ENCODE measurements at regions not wholly inside any gene's neighbourhood (a gene's known extent, or its start where the extent isn't known, plus 50 kb on each side); places are given as distances from the start of the nearest gene placed in this dataset.
"Not testable (repeated sequence)": the region's sequence is repeated elsewhere in the genome, so short reads cannot be mapped to it uniquely, and the experiment has no call there.

GRCh38 chr21:35982717-35983116, 77.6 kb downstream of the SETD4 start:
- DNase-seq (ENCODE audit: low read depth, low spot score): no peak
- in situ Hi-C loops (cut with HindIII; ENCODE audit: low pct_unique_long_range_greater_than_20kb, low sequenced_read_pairs): no loop called here

DNA sequence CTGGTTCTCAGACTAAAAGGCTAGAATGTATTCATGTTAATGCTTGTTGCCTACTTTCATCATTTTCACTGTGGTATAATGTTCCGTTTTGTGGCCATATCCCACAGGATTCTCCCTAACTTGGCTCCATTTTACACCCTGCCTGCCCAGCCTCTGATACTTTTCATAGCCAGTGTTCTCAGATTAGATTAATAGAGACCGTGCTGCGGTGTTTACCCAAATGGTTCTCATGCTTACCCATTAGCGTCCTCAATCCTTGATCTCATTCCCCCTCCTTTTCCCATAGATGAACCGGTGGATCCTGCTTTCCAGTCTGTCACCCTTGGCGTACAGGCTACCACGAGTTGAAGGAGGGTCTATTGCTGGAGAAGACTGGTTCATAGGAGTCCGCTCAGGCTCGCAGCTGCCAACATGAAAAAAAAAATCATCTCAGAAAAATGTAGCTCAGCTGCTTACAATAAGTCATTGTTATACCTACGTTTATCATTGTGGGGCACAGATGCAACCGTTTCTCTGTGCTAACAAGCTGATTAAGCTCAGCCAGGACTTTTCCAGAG, 78.7 kb downstream of the SETD4 start:
- in situ Hi-C loops (cut with HindIII; ENCODE audit: low pct_unique_long_range_greater_than_20kb, low sequenced_read_pairs): no loop called here
- no peak for DNase-seq (ENCODE audit: low read depth, low spot score)

GRCh38 chr21:35980821-35981220, 79.5 kb downstream of the SETD4 start:
- in situ Hi-C loops (cut with HindIII; ENCODE audit: low pct_unique_long_range_greater_than_20kb, low sequenced_read_pairs): no loop called here

GRCh38 chr21:35977860-35978259, 82.5 kb downstream of the SETD4 start:
- in situ Hi-C loops (cut with HindIII; ENCODE audit: low pct_unique_long_range_greater_than_20kb, low sequenced_read_pairs): not testable (repeated sequence)

More at GRCh38 chr21:35980821-35981220, 79.5 kb downstream of the SETD4 start:
- DNase-seq (ENCODE audit: low read depth, low spot score): peak; percentile 39

DNA sequence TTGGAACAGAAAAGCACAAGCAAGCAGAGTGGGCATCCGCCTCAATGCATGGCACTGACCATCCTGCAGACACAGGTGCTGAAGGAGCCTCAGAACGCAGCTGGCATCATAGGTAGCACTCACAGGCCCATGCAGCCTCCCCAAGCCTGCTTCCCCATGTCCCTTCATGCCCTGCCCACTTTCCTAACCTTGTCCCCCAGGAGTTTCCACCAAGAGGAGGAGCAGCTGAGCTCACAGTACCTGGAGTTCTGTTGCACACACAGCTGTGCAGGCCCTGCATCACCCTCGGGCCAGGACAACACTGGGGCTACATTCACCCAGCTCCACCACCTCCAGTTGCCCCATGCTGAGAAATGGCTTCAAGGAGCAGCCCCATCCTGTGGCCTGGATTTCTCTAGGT, 83.4 kb downstream of the SETD4 start:
- in situ Hi-C loops (cut with HindIII; ENCODE audit: low pct_unique_long_range_greater_than_20kb, low sequenced_read_pairs): no loop called here
- DNase-seq (ENCODE audit: low read depth, low spot score): no peak

More at GRCh38 chr21:35977860-35978259, 82.5 kb downstream of the SETD4 start:
- DNase-seq (ENCODE audit: low read depth, low spot score): not testable (repeated sequence)

GRCh38 chr21:35976481-35976880, 83.8 kb downstream of the SETD4 start:
- in situ Hi-C loops (cut with HindIII; ENCODE audit: low pct_unique_long_range_greater_than_20kb, low sequenced_read_pairs): no loop called here
- no peak for DNase-seq (ENCODE audit: low read depth, low spot score)

DNA sequence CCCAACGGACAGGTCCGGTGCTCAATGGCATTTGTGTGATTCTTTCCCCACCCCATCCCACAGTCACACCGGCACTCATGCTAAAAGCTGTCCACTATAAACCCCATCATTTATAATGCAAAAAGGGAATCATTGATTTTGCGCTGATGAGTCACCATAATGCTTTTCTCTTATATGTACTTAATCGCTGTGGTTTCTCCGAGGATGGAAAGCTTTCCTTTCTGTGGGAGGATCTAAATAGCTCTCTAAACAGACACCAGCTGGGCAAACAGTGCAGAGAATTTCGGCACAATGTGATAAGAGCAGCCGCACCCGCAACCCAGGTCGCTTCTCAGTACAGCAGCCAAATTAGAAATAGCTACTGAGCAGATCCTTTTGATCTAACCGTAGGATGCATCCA, 85.6 kb downstream of the SETD4 start:
- DNase-seq (ENCODE audit: low read depth, low spot score): no peak
- in situ Hi-C loops (cut with HindIII; ENCODE audit: low pct_unique_long_range_greater_than_20kb, low sequenced_read_pairs): no loop called here

GRCh38 chr21:35971824-35972223, 88.5 kb downstream of the SETD4 start:
- in situ Hi-C loops (cut with HindIII; ENCODE audit: low pct_unique_long_range_greater_than_20kb, low sequenced_read_pairs): no loop called here
- no peak for DNase-seq (ENCODE audit: low read depth, low spot score)

GRCh38 chr21:35969281-35969680, 91.0 kb downstream of the SETD4 start:
- no peak for DNase-seq (ENCODE audit: low read depth, low spot score)
- in situ Hi-C loops (cut with HindIII; ENCODE audit: low pct_unique_long_range_greater_than_20kb, low sequenced_read_pairs): no loop called here

- DNase-seq (ENCODE audit: low read depth, low spot score): no peak
- in situ Hi-C loops (cut with HindIII; ENCODE audit: low pct_unique_long_range_greater_than_20kb, low sequenced_read_pairs): no loop called here
Observed at GRCh38 chr21:35968564-35968963, 91.8 kb downstream of the SETD4 start.

DNA sequence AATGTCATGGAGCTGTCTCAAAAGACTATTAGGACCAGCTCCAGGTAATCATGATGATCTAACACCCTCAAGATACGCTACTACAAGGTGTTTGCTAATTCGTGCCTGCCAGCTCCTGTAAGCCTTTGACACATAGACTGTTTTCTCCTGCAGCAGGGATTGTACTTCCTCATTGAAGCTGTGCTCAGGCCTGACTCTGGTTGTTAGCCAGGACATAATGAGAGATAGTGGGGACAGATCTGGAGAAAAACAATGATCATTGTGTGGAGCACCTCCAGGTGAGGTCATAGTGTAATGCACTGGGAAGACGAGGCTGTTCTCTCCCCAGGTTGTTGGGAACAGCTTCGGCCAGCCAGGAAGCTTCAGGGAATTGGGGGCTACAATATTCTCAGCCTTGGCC, 94.6 kb downstream of the SETD4 start:
- no peak for DNase-seq (ENCODE audit: low read depth, low spot score)
- in situ Hi-C loops (cut with HindIII; ENCODE audit: low pct_unique_long_range_greater_than_20kb, low sequenced_read_pairs): no loop called here

- in situ Hi-C loops (cut with HindIII; ENCODE audit: low pct_unique_long_range_greater_than_20kb, low sequenced_read_pairs): no loop called here
- no peak for DNase-seq (ENCODE audit: low read depth, low spot score)
Observed at GRCh38 chr21:35963920-35964451, 96.3 kb downstream of the SETD4 start.

DNA sequence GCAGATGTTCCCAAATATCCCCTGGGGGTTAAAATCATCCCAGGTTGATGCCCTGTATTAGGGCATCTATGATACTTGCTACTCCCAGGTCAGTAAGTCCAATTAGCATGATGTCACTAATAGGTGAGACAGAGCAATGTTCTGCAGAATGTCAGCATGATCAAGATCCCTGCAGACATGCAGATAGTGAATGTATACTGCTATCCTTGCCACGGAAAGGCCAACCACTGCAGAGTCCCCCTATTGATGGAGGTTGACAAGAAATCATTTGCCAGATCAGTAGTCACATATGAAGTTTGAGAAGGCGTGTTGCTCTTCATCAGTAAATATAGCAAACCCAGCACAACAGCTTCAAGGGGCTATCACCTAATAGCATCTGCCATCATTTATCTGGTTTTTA, 97.4 kb downstream of the SETD4 start:
- no peak for DNase-seq (ENCODE audit: low read depth, low spot score)
- in situ Hi-C loops (cut with HindIII; ENCODE audit: low pct_unique_long_range_greater_than_20kb, low sequenced_read_pairs): no loop called here

GRCh38 chr21:35954066-35954465, 106.3 kb downstream of the SETD4 start:
- DNase-seq (ENCODE audit: low read depth, low spot score): no peak
- in situ Hi-C loops (cut with HindIII; ENCODE audit: low pct_unique_long_range_greater_than_20kb, low sequenced_read_pairs): no loop called here

GRCh38 chr21:35953597-35953996, 106.7 kb downstream of the SETD4 start:
- in situ Hi-C loops (cut with HindIII; ENCODE audit: low pct_unique_long_range_greater_than_20kb, low sequenced_read_pairs): no loop called here
- DNase-seq (ENCODE audit: low read depth, low spot score): no peak

GRCh38 chr21:35952651-35953340, 107.5 kb downstream of the SETD4 start:
- in situ Hi-C loops (cut with HindIII; ENCODE audit: low pct_unique_long_range_greater_than_20kb, low sequenced_read_pairs): no loop called here
- no peak for DNase-seq (ENCODE audit: low read depth, low spot score)

DNA sequence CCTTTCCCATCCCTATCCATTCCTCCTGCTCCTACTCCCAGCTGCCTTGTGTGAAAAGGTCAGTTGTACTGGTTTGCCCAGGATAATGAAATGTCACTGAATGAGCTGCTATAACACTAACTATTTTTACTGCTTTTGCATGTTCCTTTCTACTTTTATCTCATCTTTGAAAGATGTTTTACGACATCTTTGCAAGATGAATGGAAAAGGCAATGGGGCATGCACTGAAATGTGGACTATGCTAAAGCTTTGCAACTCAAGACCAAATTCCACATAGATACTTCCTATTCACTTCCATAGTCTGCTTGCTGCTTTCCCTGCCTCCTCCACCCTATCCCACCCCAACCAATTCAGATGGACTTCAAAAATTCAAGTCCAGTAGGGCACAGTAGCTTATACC, 111.3 kb downstream of the SETD4 start:
- in situ Hi-C loops (cut with HindIII; ENCODE audit: low pct_unique_long_range_greater_than_20kb, low sequenced_read_pairs): no loop called here
- DNase-seq (ENCODE audit: low read depth, low spot score): no peak

GRCh38 chr21:35945089-35945671, 115.1 kb downstream of the SETD4 start:
- in situ Hi-C loops (cut with HindIII; ENCODE audit: low pct_unique_long_range_greater_than_20kb, low sequenced_read_pairs): no loop called here
- no peak for DNase-seq (ENCODE audit: low read depth, low spot score)

- DNase-seq (ENCODE audit: low read depth, low spot score): no peak
- in situ Hi-C loops (cut with HindIII; ENCODE audit: low pct_unique_long_range_greater_than_20kb, low sequenced_read_pairs): no loop called here
Observed at GRCh38 chr21:35943752-35944151, 116.6 kb downstream of the SETD4 start.
